ENCODE measurements at regions not wholly inside any gene's neighbourhood (a gene's known extent, or its start where the extent isn't known, plus 50 kb on each side); places are given as distances from the start of the nearest gene placed in this dataset.

DNA sequence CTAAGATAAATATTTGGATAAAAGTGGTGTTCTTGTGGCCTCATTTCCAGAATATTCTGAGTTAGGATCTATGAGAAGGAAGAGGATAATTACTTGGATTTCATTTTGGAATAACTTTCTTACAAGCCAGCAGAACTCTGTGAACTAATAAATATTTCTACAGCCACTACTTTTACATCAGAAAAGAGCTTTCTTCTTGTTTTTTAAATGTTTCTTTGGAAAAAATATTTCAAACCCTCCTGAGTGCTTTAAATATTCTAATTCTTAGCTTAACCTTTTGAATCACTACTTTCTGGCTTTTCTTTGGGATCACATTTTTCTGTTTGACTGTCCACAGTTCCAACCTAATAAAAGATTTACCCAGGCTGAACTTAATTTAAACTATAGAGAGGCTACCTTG, 279.2 kb upstream of the PHYHIPL start:
- TF ChIP-seq, protein P1, sequence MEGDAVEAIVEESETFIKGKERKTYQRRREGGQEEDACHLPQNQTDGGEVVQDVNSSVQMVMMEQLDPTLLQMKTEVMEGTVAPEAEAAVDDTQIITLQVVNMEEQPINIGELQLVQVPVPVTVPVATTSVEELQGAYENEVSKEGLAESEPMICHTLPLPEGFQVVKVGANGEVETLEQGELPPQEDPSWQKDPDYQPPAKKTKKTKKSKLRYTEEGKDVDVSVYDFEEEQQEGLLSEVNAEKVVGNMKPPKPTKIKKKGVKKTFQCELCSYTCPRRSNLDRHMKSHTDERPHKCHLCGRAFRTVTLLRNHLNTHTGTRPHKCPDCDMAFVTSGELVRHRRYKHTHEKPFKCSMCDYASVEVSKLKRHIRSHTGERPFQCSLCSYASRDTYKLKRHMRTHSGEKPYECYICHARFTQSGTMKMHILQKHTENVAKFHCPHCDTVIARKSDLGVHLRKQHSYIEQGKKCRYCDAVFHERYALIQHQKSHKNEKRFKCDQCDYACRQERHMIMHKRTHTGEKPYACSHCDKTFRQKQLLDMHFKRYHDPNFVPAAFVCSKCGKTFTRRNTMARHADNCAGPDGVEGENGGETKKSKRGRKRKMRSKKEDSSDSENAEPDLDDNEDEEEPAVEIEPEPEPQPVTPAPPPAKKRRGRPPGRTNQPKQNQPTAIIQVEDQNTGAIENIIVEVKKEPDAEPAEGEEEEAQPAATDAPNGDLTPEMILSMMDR (IDR thresholded peaks at IDR 0.05), result no peak
- TF ChIP-seq RAD21 (conservative IDR thresholded peaks at IDR 0.05 in 1 of 2, IDR thresholded peaks at IDR 0.05 in 1 of 2) (no peak), KDM1A (IDR thresholded peaks at IDR 0.05; ENCODE audit: low read depth) (no peak), NPAS2 (CRISPR knock-in tag; IDR thresholded peaks at IDR 0.05; ENCODE audit: borderline replicate concordance) (no peak), POLR2A (IDR thresholded peaks at IDR 0.05; ENCODE audit: low read length) (no peak), FOSL2 (IDR thresholded peaks at IDR 0.05) (no peak), FOSL2 (CRISPR knock-in tag; IDR thresholded peaks at IDR 0.05) (no peak), CHD4 (IDR thresholded peaks at IDR 0.05; ENCODE audit: borderline replicate concordance) (no peak)
- TF ChIP-seq, protein P2, sequence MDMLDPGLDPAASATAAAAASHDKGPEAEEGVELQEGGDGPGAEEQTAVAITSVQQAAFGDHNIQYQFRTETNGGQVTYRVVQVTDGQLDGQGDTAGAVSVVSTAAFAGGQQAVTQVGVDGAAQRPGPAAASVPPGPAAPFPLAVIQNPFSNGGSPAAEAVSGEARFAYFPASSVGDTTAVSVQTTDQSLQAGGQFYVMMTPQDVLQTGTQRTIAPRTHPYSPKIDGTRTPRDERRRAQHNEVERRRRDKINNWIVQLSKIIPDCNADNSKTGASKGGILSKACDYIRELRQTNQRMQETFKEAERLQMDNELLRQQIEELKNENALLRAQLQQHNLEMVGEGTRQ (IDR thresholded peaks at IDR 0.05), result no peak
